Tongue (tissue), 1 donor: ENCODE measurements at regions not wholly inside any gene's neighbourhood (a gene's known extent, or its start where the extent isn't known, plus 50 kb on each side); places are given as distances from the start of the nearest gene placed in this dataset.

Experiments used
- DNase-seq: peaks from one replicate; pipeline ENCODE4 v3.0.0-alpha.2; 2015

- no peak for DNase-seq
Observed at GRCh38 chr2:59974051-59974766, 579.2 kb downstream of the BCL11A start.

DNA sequence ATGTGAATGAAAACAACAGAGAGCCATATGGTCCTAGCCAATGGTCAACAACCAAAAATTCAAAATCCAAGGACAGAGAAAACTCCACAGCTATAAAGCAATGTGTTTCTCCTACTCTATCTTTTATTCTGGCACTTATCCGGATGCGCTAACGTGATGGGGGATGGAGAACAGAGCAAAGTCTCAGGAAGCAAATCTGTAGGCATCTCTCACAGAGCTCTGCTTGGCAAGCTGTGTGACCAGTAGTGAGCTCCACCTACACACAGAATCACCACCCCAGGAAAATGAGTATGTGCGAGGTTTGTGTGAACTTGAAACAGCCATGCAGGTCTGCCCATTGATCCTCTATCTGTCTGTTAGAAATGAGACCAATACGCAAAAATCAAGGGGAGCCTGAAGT is 584.3 kb downstream of the BCL11A start:
- DNase-seq = no peak

DNA sequence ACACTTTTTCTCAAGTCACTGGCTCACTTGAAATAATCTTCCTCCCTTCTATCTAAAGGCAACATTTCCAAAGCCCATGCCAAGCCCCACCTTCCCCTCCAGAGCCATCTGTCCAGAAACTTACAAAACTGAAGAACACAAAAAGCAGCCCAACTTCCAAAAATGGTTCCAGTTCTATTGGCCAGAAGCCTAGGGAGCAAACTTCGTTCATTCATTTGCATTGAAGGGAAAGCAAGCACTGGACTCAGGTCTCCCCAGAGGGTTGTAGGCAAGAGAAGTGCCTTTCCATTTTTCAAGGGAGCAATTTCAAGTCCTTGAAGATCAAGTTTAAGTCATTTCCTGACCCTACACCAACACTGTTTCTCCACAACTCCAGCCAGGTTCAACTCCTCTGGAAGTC is 585.0 kb downstream of the BCL11A start:
- DNase-seq = no peak

GRCh38 chr2:59967691-59968090 is 585.8 kb downstream of the BCL11A start:
- DNase-seq = no peak

GRCh38 chr2:59963157-59963556 is 590.3 kb downstream of the BCL11A start:
- DNase-seq = no peak

DNA sequence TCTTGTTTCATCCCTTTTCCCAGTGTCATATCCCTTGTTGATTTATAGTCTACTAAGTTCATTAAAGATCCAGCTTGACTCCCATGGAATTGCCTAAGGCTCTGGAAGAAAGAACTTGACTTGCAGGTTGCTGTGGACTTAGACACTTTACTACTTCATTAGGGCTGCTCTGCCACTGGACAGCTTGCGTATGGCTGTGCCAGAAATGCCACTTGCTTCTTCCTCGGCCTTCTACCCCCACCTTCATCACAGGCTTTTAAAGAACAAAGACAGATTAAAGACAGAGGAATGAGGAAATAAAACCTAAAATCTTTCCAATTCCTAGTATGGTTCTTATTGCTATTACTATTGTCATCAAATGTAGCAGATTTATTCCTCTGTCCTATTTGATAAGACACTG is 591.7 kb downstream of the BCL11A start:
- DNase-seq = no peak

GRCh38 chr2:59959944-59960343 is 593.5 kb downstream of the BCL11A start:
- no peak for DNase-seq

GRCh38 chr2:59957504-59957903 is 596.0 kb downstream of the BCL11A start:
- no peak for DNase-seq

DNA sequence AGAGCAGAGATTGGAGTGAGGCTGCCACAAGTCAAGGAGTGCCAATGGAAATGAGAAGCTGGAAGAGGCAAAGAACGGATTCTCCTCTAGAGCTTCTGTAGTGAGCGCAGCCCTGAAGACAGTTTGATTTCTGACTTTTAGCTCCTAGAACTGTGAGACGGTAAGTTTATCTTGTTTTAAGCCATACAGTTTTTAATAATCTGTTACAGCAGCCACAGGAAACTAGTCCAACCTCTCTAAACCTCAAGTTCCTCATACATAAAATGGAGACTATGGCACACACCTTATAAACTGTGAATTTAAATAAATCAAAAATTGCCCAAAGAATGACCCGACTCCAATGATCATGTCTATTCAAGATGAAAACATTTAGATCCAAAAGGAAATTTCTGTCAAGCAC is 596.5 kb downstream of the BCL11A start:
- DNase-seq = no peak

- DNase-seq = peak; percentile 6
Observed at GRCh38 chr2:59947917-59948541, 605.4 kb downstream of the BCL11A start.

- no peak for DNase-seq
Observed at GRCh38 chr2:59947209-59947608, 606.2 kb downstream of the BCL11A start.

DNA sequence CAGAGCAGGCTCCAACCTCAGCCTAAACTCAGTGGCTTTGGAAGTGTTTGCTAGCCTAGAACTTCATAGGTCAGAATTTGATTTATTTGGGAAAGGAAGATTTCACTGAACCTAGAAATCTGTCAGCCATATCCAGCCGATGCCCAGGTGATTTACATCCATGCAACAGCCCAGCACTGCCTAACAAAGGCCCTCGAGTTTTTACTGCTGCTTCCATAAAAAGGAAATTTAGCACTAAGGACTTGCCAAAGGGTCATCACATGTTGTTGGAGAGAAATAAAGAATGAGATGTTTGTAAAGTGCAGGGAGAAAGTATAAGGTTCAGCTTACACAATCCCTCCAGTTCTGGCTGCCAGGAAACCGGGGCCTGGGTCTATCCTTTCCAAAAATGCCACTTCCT is 614.2 kb downstream of the BCL11A start:
- DNase-seq = no peak

- DNase-seq = no peak
Observed at GRCh38 chr2:59938181-59938580, 615.3 kb downstream of the BCL11A start.

- no peak for DNase-seq
Observed at GRCh38 chr2:59936048-59936447, 617.4 kb downstream of the BCL11A start.

DNA sequence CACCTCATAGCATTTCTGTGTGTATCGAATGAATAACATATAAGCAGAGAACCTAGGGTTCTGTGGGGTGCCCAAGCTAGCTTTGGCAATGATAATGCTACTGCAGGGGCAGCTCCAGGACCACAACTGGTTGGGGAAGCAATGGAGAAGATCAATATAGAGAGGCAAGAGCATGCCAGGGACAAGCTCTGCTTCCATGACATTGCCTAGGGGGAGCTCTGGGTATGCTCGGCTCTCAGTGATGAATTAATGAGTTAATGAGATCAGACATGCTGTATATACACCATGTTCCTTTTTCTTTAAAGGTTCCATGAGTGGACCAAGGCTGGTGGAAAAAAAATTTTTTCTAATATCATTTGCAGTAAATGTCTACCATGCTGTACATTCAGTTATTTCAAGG is 618.4 kb downstream of the BCL11A start:
- no peak for DNase-seq

GRCh38 chr2:59933948-59934347 is 619.5 kb downstream of the BCL11A start:
- DNase-seq = no peak

DNA sequence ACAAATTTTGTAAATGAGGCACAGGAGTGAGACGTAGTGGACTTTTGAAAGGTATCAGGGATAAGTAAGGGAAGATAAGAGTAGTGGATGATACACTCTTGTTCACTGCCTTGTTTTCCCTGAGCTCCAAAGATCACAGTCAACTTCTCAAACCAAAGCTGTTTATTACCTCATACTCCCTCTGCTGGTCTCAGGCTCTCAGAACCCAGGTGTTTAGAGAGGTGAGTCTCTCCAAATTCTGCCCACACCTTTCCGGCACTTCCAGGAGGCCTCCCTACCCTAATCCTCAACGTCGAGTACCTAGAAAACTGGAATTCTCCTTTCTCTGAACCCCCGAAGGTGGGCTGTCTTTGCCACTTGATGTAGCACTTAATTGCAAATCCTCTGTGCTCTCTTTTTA is 621.1 kb downstream of the BCL11A start:
- DNase-seq = no peak

GRCh38 chr2:59930430-59930829 is 623.0 kb downstream of the BCL11A start:
- DNase-seq = no peak

- no peak for DNase-seq
Observed at GRCh38 chr2:59926731-59927130, 626.7 kb downstream of the BCL11A start.

GRCh38 chr2:59925321-59925720 is 628.1 kb downstream of the BCL11A start:
- DNase-seq = no peak

DNA sequence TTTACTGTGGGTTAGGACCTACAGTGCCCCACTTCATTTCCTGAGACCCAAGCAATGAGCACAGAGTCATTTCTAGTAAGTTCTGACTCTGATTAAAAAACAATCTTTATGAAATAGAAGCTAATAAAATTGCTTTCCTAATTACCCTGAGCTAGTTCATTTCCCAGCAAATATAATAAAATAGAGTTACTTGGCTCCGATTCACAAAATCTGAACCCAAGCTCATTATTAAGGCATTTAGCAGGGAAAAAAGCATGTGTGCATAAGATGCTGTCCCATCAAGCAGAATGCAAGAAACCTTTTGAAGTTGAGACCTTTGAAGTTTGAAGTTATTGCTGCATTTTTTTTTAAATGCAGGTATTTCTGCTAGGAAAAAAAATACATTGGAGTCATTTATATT is 629.1 kb downstream of the BCL11A start:
- DNase-seq = no peak

- DNase-seq = no peak
Observed at GRCh38 chr2:59922450-59922849, 631.0 kb downstream of the BCL11A start.

DNA sequence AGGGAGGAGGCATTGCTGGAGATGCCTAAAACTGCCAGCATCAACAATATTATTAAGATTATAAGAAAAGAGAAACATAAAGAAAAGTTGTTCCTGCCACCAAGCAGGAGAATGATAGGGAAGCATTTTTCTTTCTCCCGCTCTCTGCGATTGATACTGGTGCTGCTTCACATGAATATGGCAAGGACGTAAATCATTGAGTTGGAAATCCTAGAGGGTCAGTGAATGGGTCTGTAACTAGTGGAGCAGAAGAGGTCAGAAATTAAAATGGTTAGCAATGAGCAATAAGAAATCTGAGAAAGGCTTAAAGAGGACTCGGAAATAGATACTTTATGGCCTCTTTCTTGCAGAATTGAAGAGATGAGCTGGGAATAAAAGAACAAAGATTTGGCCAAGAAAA is 631.7 kb downstream of the BCL11A start:
- no peak for DNase-seq

GRCh38 chr2:59920961-59921360 is 632.5 kb downstream of the BCL11A start:
- no peak for DNase-seq
